ENCODE measurements at regions not wholly inside any gene's neighbourhood (a gene's known extent, or its start where the extent isn't known, plus 50 kb on each side); places are given as distances from the start of the nearest gene placed in this dataset.

- ATAC-seq (ENCODE audit: poor library complexity) (no peak), DNase-seq (no peak)
- H3K27ac Mint-ChIP-seq: no peak overlapping the region
- Histone ChIP-seq H3K36me3 (ENCODE audit: insufficient read depth, low read length) (no peaks in the 10 kb centered on the region), H3K4me3 (ENCODE audit: low read length) (no peak overlapping the region), H3K9me3 (ENCODE audit: control insufficient read depth in 1 of 2, insufficient read depth in 1 of 2, low read length in 2 of 2) (no peaks in the 10 kb centered on the region), H3K27me3 (ENCODE audit: control insufficient read depth in 1 of 2, insufficient read depth in 2 of 2, low read length in 2 of 2) (peaks cover 0 to 22% of the 10 kb centered on the region in 2 experiments), H3K27ac (ENCODE audit: low read depth in 1 of 2, low read length in 2 of 2) (no peak overlapping the region), H3K4me1 (ENCODE audit: insufficient read depth, low read length) (no peaks in the 10 kb centered on the region)
- no peaks in the 10 kb centered on the region for H3K9me3 Mint-ChIP-seq
- TF ChIP-seq CTCF (IDR thresholded peaks at IDR 0.05): no peak
- H3K4me3 Mint-ChIP-seq: no peak overlapping the region
- H3K36me3 Mint-ChIP-seq (ENCODE audit: low read depth): no peaks in the 10 kb centered on the region
- ChIA-PET CTCF (no interaction called here), POLR2A (no interaction called here)
- H3K27me3 Mint-ChIP-seq: peaks cover 41% of the 10 kb centered on the region
- intact Hi-C loops (cut with DNase I, micrococcal nuclease): no loop called here
- no peaks in the 10 kb centered on the region for H3K4me1 Mint-ChIP-seq (ENCODE audit: low read depth)
Observed at GRCh38 chr6:138564170-138564721, 65.0 kb upstream of the NHSL1 start.

DNA sequence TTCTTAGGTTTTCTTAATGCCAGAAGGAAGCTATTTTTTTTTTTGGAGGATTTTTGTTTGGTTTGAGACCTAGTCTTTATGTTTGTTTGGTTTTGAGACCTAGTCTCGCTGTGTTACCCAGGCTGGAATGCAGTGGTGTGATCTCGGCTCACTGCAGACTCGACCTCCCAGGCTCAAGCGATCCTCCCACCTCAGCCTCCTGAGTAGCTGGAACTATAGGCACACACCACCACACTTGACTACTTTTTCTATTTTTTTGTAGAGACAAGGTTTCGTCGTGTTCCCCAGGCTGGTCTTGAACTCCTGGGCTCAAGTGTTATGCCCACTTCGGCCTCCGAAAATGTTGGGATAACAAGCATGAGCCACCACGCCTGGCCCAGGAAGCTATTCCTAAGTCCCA lies 67.8 kb upstream of the NHSL1 start:
- DNase-seq: no peak
- intact Hi-C loops (cut with DNase I, micrococcal nuclease): no loop called here
- Mint-ChIP-seq H3K27ac (no peak overlapping the region), H3K27me3 (peaks cover 21% of the 10 kb centered on the region), H3K4me3 (no peak overlapping the region), H3K36me3 (ENCODE audit: low read depth) (no peaks in the 10 kb centered on the region), H3K4me1 (ENCODE audit: low read depth) (no peaks in the 10 kb centered on the region), H3K9me3 (no peaks in the 10 kb centered on the region)
- ChIA-PET CTCF (interaction anchor here (0.5 kb wide), 1 partner anchor 40 kb away, joined by 3 read pairs; no protein-coding TSS in a partner anchor), POLR2A (no interaction called here)
- H3K27me3 ChIP-seq (ENCODE audit: control insufficient read depth in 1 of 2, insufficient read depth in 2 of 2, low read length in 2 of 2): peaks cover 9 to 23% of the 10 kb centered on the region in 2 experiments
- no peak for TF ChIP-seq CTCF (IDR thresholded peaks at IDR 0.05)
- H3K9me3 ChIP-seq (ENCODE audit: control insufficient read depth in 1 of 2, insufficient read depth in 1 of 2, low read length in 2 of 2): no peaks in the 10 kb centered on the region
- H3K27ac ChIP-seq (ENCODE audit: low read depth in 1 of 2, low read length in 2 of 2): no peak overlapping the region
- no peak overlapping the region for H3K4me3 ChIP-seq (ENCODE audit: low read length)
- ATAC-seq (ENCODE audit: poor library complexity): no peak
- no peaks in the 10 kb centered on the region for H3K36me3 ChIP-seq (ENCODE audit: insufficient read depth, low read length)
- peaks cover 3% of the 10 kb centered on the region for H3K4me1 ChIP-seq (ENCODE audit: insufficient read depth, low read length)

DNA sequence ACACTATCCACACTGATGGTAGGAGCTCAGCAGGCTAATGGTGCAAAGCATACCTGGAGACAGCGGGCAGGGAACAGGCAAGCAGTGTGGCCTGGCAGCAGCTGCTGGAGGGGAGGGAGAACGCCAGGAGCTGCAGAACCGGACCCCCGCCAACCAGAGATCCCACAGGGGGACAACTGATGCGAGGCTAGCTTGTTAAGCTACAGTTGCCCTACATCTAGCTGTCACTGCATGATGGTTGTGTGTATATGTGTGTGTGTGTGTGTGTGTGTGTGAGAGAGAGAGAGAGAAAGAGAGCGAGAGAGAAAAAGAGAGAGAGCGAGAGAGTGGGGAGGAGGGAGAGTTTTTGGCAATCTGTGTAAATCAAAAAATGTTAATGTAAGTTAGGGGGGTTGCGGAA lies 69.7 kb upstream of the NHSL1 start:
- Histone ChIP-seq H3K36me3 (ENCODE audit: insufficient read depth, low read length) (no peaks in the 10 kb centered on the region), H3K27me3 (ENCODE audit: control insufficient read depth in 1 of 2, insufficient read depth in 2 of 2, low read length in 2 of 2) (peaks cover 9 to 31% of the 10 kb centered on the region in 2 experiments), H3K4me1 (ENCODE audit: insufficient read depth, low read length) (peaks cover 5% of the 10 kb centered on the region), H3K4me3 (ENCODE audit: low read length) (no peak overlapping the region), H3K9me3 (ENCODE audit: control insufficient read depth in 1 of 2, insufficient read depth in 1 of 2, low read length in 2 of 2) (no peaks in the 10 kb centered on the region), H3K27ac (ENCODE audit: low read depth in 1 of 2, low read length in 2 of 2) (no peak overlapping the region)
- peaks cover 24% of the 10 kb centered on the region for H3K27me3 Mint-ChIP-seq
- no peak for TF ChIP-seq CTCF (IDR thresholded peaks at IDR 0.05)
- H3K4me3 Mint-ChIP-seq: no peak overlapping the region
- CTCF ChIA-PET: no interaction called here
- intact Hi-C loops (cut with DNase I, micrococcal nuclease): no loop called here
- no peaks in the 10 kb centered on the region for H3K9me3 Mint-ChIP-seq
- no peak overlapping the region for H3K27ac Mint-ChIP-seq
- no peak for ATAC-seq (ENCODE audit: poor library complexity)
- no peaks in the 10 kb centered on the region for H3K36me3 Mint-ChIP-seq (ENCODE audit: low read depth)
- no peaks in the 10 kb centered on the region for H3K4me1 Mint-ChIP-seq (ENCODE audit: low read depth)
- no peak for DNase-seq
- POLR2A ChIA-PET: no interaction called here

Data from CD4-positive, alpha-beta T cell (primary cell).